Memory B cell (primary cell): ENCODE measurements at regions not wholly inside any gene's neighbourhood (a gene's known extent, or its start where the extent isn't known, plus 50 kb on each side); places are given as distances from the start of the nearest gene placed in this dataset.
"Not testable (repeated sequence)": the region's sequence is repeated elsewhere in the genome, so short reads cannot be mapped to it uniquely, and the experiment has no call there.

Experiments used
- ATAC-seq: fragments of 150-1000 bp; cut with Tn5 transposase; 2 replicates; pipeline ENCODE4 v1.10.0; 2021; ENCODE audit warnings: low read depth, mild to moderate bottlenecking, moderate library complexity
- DNase-seq, 2 donors: peaks; one replicate each; pipeline ENCODE4 v3.0.0; 2022; ENCODE audit warnings: low spot score in 2 of 2
- H3K27ac Mint-ChIP-seq: one replicate; pipeline ENCODE4 v1.8.0; 2022; ENCODE audit warnings: mild to moderate bottlenecking, moderate library complexity, mixed read lengths
- H3K27me3 Mint-ChIP-seq: one replicate; pipeline ENCODE4 v1.8.0; 2022; ENCODE audit warnings: mixed read lengths
- H3K36me3 Mint-ChIP-seq: one replicate; pipeline ENCODE4 v1.8.0; 2022; ENCODE audit warnings: mild to moderate bottlenecking, mixed read lengths
- H3K4me1 Mint-ChIP-seq: one replicate; pipeline ENCODE4 v1.8.0; 2022; ENCODE audit warnings: mixed read lengths
- H3K4me3 Mint-ChIP-seq: one replicate; pipeline ENCODE4 v1.8.0; 2022; ENCODE audit warnings: mild to moderate bottlenecking, moderate library complexity, mixed read lengths
- H3K9me3 Mint-ChIP-seq: one replicate; pipeline ENCODE4 v1.8.0; 2022; ENCODE audit warnings: mixed read lengths

DNA sequence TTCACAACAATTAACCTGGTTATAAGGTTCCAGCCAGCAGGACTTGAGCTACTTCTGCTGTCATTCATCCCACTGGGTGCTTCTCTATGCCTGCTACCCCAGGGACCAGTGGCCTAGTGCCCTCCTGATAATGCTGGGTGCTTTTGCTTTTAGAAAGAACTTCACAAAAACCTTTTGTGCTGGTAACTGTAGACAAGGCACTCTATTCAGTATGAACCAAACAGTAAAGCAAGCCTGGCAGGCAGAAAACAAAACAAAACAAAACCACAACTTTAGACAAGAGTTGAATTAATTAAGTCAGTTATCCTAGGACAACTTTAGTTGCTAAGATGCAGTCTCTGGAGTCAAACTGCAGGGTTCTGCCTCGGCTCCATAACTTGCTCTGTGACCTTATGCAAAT is 61.9 kb upstream of the ADGRL2 start:
- ATAC-seq (no peak), DNase-seq (no peak)
- no peaks in the 10 kb centered on the region for H3K27me3 Mint-ChIP-seq
- no peaks in the 10 kb centered on the region for H3K9me3 Mint-ChIP-seq
- no peak overlapping the region for H3K27ac Mint-ChIP-seq
- no peak overlapping the region for H3K4me3 Mint-ChIP-seq
- no peaks in the 10 kb centered on the region for H3K36me3 Mint-ChIP-seq
- no peaks in the 10 kb centered on the region for H3K4me1 Mint-ChIP-seq

DNA sequence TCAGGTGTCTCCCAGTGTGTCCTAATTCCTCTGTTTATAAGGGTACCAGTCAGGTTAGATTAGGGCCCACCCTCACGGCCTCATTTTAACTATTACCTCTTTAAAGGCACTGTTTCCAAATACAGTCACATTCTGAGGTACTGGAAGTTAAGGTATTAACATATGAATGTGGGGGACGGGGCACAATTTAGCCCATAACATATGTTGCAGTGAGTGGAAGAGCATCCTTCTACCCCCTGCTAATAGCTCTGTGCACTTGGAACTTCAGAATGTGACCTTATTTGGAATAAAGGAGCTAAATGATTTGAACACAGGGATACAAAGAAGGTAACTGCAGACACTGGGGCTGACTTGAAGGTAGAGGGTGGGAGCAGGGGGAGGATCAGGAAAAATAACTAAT is 67.3 kb upstream of the ADGRL2 start:
- Mint-ChIP-seq H3K27ac (no peak overlapping the region), H3K27me3 (peaks cover 2% of the 10 kb centered on the region), H3K9me3 (no peaks in the 10 kb centered on the region), H3K4me3 (no peak overlapping the region), H3K36me3 (no peaks in the 10 kb centered on the region), H3K4me1 (no peaks in the 10 kb centered on the region)
- DNase-seq: no peak
- no peak for ATAC-seq

DNA sequence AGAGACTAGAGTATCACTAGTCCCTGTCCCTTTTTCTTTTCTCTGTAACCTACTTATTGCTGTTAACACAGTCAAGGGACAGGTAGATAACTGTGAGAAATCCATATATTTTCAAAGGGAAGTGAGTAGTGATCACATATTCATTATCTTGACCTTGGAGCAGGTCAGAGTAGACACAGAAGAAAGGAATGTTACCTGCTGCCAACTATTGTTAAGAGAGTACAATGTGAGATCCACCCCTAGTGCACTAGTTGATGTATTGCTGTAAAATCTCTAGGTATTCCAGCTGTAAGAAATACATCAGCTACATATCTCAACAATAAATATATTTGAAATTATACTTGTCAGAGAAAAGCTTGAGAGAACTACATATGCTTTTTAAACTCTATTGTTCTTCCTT is 68.7 kb upstream of the ADGRL2 start:
- H3K4me1 Mint-ChIP-seq: no peaks in the 10 kb centered on the region
- no peaks in the 10 kb centered on the region for H3K9me3 Mint-ChIP-seq
- ATAC-seq: no peak
- no peak for DNase-seq
- no peak overlapping the region for H3K4me3 Mint-ChIP-seq
- H3K27me3 Mint-ChIP-seq: peaks cover 2% of the 10 kb centered on the region
- no peaks in the 10 kb centered on the region for H3K36me3 Mint-ChIP-seq
- H3K27ac Mint-ChIP-seq: no peak overlapping the region

DNA sequence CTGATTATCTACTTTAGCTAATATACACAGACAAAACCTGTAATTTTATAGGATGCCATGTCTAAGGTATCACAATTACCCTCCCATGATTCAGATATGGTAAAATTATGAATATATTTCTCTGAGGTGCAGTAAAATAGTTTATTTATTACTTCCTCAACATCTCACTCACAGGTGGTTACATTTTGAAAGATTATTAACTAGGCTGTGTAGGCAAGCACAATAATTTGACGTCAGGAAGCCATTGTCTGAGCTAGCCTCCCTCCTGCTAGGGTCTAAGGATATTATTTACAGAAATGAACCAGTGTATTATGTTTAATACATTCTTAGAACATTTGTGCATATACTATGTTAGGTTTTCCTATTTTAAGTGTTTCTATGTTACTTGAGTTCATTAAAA is 69.9 kb upstream of the ADGRL2 start:
- H3K36me3 Mint-ChIP-seq: no peaks in the 10 kb centered on the region
- H3K27ac Mint-ChIP-seq: no peak overlapping the region
- peaks cover 2% of the 10 kb centered on the region for H3K27me3 Mint-ChIP-seq
- H3K4me3 Mint-ChIP-seq: no peak overlapping the region
- H3K4me1 Mint-ChIP-seq: no peaks in the 10 kb centered on the region
- H3K9me3 Mint-ChIP-seq: no peaks in the 10 kb centered on the region
- no peak for ATAC-seq
- no peak for DNase-seq

DNA sequence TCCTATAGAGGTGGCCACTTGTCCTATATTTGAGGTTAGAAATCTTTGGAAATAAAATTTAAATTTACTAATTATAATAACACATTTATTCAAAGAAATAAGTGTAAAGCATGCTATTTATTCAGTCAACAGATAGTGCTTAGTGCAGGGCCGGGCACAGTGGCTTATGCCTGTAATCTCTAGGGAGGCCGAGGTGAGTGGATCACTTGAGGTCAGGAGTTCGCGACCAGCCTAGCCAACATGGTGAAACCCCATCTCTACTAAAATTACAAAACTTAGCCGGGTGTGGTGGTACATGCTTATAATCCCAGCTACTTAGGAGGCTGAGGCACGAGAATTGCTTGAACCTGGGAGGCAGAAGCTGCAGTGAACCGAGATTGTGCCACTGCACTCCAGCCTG is 70.4 kb upstream of the ADGRL2 start:
- ATAC-seq, H3K36me3 Mint-ChIP-seq, H3K4me3 Mint-ChIP-seq, H3K27me3 Mint-ChIP-seq, H3K27ac Mint-ChIP-seq, H3K9me3 Mint-ChIP-seq, DNase-seq, H3K4me1 Mint-ChIP-seq: not testable (repeated sequence)

DNA sequence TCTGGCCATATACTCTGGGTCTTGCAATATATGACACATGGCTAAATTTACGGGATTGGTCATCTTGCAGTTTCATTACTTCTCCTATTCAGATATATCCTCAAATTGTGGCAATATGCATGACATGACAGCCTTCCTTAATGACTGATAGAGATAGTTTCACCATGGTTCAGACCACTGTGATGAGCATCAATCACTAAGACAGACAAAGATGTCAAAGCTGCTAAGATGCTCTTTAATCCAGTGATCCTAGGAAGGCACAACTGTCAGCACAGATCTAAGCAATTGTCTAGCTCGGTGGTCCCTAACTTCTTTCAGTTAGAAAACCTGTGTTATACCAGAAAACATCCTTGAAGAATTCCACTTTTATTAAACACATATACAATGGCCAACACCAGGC is 70.9 kb upstream of the ADGRL2 start:
- Mint-ChIP-seq H3K27me3 (peaks cover 2% of the 10 kb centered on the region), H3K27ac (no peak overlapping the region), H3K36me3 (no peaks in the 10 kb centered on the region), H3K4me3 (no peak overlapping the region), H3K4me1 (no peaks in the 10 kb centered on the region), H3K9me3 (no peaks in the 10 kb centered on the region)
- ATAC-seq: no peak
- no peak for DNase-seq

DNA sequence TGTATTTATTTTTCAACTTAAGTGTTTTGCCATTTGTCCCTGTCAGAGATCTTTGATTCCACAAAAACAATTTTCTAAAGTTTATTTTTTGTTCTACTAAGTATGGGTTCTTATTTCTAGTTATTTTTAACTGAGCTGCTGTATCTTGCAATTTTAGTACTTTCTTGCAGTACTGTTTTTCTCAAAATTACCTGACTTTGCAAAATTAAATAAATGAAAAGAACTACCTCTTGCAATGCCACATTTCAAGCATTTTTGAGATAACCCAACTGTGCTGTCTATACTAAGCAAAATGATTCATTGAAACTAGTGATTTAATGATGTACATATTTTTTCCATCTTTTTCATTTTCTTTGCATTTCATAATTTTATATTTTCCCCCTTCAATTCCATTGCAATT is 71.5 kb upstream of the ADGRL2 start:
- Mint-ChIP-seq H3K4me1 (no peaks in the 10 kb centered on the region), H3K9me3 (no peaks in the 10 kb centered on the region), H3K27me3 (peaks cover 2% of the 10 kb centered on the region), H3K27ac (no peak overlapping the region), H3K36me3 (no peaks in the 10 kb centered on the region), H3K4me3 (no peak overlapping the region)
- ATAC-seq: no peak
- no peak for DNase-seq

DNA sequence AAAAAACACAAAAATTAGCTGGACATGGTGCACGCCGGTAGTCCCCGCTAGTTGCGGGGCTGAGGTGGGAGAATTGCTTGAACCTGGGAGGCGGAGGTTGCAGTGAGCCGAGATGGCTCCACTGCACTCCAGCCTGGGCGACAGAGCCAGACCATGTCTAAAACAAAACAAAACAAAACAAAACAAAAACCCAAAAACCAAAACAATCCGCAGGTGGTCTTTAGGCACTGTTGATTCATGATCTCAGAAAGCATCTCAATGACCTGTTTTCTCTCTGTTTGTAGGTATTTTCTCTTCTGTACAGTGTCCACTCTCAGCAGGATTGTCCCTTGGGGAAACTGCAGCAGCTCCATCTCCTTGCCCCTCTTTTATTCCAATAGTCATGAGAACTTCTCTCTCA is 74.9 kb upstream of the ADGRL2 start:
- no peak overlapping the region for H3K4me3 Mint-ChIP-seq
- ATAC-seq (no peak), DNase-seq (no peak)
- H3K36me3 Mint-ChIP-seq: no peaks in the 10 kb centered on the region
- H3K9me3 Mint-ChIP-seq: no peaks in the 10 kb centered on the region
- no peaks in the 10 kb centered on the region for H3K4me1 Mint-ChIP-seq
- no peak overlapping the region for H3K27ac Mint-ChIP-seq
- peaks cover 2% of the 10 kb centered on the region for H3K27me3 Mint-ChIP-seq

DNA sequence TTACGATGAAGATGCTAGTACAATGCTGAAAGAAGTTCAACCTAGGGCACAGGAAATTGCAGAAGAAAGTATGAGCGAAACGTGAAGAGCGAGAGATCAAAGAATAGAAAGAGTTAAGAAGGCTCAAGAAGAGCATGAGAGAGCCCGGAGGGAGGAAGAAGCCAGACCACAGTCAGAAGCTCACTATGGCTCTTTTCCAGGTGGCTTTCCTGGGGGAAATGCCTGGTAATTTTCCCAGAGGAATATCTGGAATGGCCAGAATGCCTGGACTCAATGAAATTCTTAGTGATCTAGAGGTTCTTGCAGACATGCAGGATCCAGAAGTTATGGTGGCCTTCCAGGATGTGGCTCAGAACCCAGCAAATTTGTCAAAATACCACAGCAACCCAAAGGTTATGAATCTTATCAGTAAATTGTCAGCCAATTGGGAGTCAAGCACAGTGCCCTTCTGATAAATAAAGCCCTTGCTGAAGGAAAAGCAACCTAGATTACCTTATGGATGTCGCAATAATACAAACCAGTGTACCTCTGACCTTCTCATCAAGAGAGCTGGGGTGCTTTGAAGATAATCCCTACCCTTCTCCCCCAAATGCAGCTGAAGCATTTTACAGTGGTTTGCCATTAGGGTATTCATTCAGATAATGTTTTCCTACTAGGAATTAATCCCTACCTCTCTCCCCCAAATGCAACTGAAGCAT is 78.0 kb upstream of the ADGRL2 start:
- H3K27me3 Mint-ChIP-seq, H3K4me3 Mint-ChIP-seq, DNase-seq, ATAC-seq, H3K27ac Mint-ChIP-seq, H3K9me3 Mint-ChIP-seq, H3K36me3 Mint-ChIP-seq, H3K4me1 Mint-ChIP-seq: not testable (repeated sequence)

DNA sequence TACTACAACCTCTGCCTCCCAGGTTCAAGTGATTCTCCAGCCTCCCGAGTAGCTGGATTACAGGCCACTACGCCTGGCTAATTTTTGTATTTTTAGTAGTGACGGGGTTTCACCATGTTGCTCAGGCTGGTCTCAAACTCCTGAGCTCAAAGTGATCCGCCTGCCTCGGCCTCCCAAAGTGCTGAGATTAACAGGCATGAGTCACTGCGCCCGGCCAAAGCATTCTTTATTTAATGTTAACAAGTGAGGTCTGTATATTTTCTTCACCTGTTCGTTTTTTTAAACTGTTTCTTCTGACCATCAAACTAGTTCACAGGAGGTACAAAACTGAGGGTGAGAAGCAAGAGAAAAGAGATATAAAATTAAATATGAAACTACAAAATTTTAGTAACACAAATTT is 80.5 kb upstream of the ADGRL2 start:
- not testable (repeated sequence) for H3K27ac Mint-ChIP-seq

DNA sequence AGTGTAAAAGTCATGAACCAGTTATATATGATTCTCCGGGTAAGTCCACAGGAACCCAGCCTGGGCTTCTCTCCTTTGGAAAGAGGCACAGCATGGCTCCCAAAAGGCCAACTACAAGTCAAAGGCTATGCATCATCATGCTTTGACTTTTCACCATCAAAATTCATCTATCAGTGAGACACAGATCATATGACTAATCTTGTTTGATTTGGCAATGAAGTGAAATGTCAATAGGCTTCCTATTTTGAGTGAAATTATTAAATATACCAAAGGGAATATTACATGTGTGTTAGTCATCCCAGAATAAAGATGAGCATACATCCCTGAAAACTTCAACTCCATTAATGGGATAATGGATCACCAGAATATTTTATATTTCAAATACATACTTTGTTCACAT is 83.5 kb upstream of the ADGRL2 start:
- no peak for DNase-seq
- Mint-ChIP-seq H3K9me3 (no peaks in the 10 kb centered on the region), H3K4me3 (no peak overlapping the region), H3K27ac (no peak overlapping the region), H3K27me3 (no peaks in the 10 kb centered on the region), H3K4me1 (no peaks in the 10 kb centered on the region), H3K36me3 (no peaks in the 10 kb centered on the region)
- no peak for ATAC-seq

More for the DNA sequence above, 80.5 kb upstream of the ADGRL2 start:
- H3K4me3 Mint-ChIP-seq, H3K4me1 Mint-ChIP-seq, ATAC-seq, H3K36me3 Mint-ChIP-seq, H3K27me3 Mint-ChIP-seq, H3K9me3 Mint-ChIP-seq, DNase-seq: not testable (repeated sequence)

DNA sequence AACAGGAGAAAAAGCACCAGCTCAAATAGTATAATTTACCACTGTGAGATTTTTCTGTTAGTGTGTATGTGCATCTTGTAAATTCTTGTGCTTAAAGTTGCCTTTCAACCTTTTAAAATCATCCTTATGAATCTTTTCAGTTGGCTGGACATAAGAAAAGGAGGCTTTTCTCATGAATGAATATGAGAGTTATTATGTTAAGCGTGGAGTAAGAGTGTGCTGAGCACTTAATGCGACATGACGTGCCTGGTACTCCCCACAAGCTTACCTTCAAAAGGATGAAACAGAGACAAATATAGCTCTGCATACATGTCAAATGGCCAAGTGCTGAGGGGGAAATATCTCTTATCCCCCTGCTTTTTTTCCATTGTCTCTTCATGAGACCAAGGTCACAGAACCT is 85.3 kb upstream of the ADGRL2 start:
- Mint-ChIP-seq H3K9me3 (no peaks in the 10 kb centered on the region), H3K4me3 (no peak overlapping the region), H3K36me3 (no peaks in the 10 kb centered on the region), H3K27me3 (no peaks in the 10 kb centered on the region), H3K27ac (no peak overlapping the region), H3K4me1 (no peaks in the 10 kb centered on the region)
- no peak for ATAC-seq
- DNase-seq: no peak

DNA sequence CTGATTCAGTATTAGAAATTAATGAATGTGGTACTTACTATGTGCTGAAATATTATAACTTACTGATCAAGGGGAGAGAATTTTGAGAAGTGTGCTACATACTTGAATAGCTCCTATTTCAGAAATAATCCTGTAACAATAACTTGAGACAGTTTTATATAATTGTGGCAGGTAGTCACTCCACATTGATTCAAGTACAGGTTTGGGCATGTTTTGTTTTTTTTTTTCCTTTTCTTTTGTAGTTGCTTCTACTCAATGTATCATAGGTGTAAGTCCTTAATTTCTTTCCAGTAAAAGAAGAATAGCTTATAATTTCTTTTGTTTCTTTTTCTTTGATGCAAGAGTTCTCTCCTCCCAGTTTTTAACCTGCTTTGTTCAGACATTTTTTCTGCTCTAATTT is 86.1 kb upstream of the ADGRL2 start:
- no peaks in the 10 kb centered on the region for H3K9me3 Mint-ChIP-seq
- no peak for DNase-seq
- H3K27me3 Mint-ChIP-seq: no peaks in the 10 kb centered on the region
- H3K27ac Mint-ChIP-seq: no peak overlapping the region
- no peak for ATAC-seq
- no peak overlapping the region for H3K4me3 Mint-ChIP-seq
- H3K4me1 Mint-ChIP-seq: no peaks in the 10 kb centered on the region
- no peaks in the 10 kb centered on the region for H3K36me3 Mint-ChIP-seq

DNA sequence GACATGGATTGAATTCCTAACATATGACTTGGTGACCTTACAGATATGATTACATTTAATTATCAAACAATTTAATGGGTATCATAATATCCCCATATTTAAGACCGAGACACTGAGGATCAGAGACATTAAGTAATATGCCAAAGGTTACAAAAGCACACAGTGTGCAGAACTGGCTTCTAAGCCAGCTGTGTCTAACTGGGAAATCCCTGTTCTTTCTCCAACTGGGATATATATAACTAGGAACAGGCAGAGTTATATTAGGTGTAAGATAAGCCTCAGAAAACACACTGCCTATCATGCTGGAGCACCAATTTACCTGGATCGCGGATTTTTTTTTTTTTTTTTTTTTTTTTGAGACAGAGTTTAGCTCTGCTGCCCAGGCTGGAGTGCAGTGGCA is 88.3 kb upstream of the ADGRL2 start:
- ATAC-seq (no peak), DNase-seq (no peak)
- Mint-ChIP-seq H3K9me3 (no peaks in the 10 kb centered on the region), H3K27me3 (no peaks in the 10 kb centered on the region), H3K36me3 (no peaks in the 10 kb centered on the region), H3K4me3 (no peak overlapping the region), H3K27ac (no peak overlapping the region), H3K4me1 (no peaks in the 10 kb centered on the region)

DNA sequence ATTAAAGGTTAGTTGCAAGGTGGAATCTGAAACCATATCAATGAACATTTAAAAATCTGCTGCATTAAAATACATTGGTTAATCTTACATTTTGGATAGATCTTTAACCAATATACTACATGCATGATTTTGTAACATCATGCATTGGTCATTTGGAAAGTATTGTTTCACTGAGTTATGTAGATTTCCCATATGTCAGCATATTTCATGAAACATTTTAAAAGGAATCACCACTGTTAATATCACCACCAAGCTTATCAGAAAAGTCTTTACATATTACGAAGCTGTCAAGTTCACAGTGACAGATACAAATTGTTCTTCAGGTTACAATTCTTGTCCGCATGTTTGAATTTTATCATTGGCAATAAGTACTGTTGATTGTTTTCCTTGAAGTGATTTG is 89.9 kb upstream of the ADGRL2 start:
- DNase-seq (no peak), ATAC-seq (no peak)
- no peaks in the 10 kb centered on the region for H3K36me3 Mint-ChIP-seq
- no peaks in the 10 kb centered on the region for H3K27me3 Mint-ChIP-seq
- H3K4me1 Mint-ChIP-seq: no peaks in the 10 kb centered on the region
- no peak overlapping the region for H3K27ac Mint-ChIP-seq
- no peak overlapping the region for H3K4me3 Mint-ChIP-seq
- no peaks in the 10 kb centered on the region for H3K9me3 Mint-ChIP-seq
